ENCODE measurements at regions not wholly inside any gene's neighbourhood (a gene's known extent, or its start where the extent isn't known, plus 50 kb on each side); places are given as distances from the start of the nearest gene placed in this dataset.

DNA sequence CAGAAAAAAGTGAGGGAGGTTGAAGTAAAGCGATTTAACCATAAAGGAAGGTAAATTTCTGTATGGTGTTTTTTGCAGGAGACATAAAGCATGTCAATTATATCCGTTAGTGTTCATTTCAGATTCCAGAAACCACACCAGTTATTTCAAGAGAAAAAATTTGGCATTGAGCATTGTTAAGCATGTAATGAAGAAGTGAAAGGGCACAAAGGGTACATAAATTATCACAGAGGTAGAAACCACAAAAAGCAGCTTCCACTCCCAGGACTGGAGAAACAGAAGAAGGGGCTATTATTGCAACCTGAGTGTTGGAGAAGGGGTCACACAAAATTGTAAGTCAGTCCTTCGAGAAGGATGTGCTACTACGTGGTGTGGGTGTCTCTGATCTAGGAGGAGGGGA, 72.2 kb upstream of the DACH1 start:
- DNase-seq = no peak

DNA sequence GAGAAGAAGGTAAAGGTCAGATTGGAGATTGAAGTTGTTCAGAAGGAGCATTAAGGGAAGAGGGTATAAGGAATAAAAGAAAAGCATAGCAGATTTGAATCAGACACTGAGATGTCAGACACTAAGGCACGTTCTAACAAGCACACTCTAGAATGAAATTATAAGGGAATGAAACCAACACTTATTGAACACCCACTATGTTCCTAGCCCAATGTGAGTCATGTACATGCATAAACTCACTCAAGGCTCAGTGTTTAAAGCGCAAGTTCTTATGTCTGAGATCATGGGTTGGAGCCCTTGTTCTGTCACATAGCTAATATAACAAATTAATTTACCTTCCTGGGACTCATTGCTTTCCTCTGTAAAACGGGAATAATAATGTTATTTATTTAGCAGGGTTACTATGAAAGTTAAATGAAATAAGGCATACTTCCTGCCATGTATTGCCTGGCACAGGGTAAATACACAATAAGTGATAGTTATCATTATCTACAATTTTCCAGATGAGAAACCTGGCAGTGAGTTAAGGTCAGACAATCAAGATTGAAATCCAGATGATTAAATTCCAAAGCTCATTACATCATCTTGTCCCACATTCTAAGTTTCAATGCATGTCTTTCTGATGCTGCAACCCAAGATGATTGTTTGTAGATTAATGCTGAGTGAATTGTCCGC, 68.3 kb upstream of the DACH1 start:
- no peak for DNase-seq

DNA sequence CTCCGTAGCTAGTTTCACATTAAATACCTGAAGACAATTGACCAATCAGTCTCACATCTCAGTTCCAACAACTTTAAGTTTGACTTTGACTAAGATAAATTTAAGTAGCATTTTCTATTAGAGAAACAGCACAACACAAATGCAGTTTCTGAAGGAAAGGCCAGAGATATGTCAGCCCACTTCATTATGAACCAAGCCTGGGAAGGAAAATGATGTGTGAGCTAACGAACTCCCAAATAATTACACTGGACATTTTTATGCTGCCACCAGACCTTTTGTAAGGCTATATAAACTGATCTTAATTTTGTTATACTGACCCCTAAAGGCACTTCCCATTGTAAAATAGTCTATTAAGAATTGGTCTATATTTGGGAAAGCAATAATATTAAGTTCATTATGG, 57.9 kb upstream of the DACH1 start:
- no peak for DNase-seq

DNA sequence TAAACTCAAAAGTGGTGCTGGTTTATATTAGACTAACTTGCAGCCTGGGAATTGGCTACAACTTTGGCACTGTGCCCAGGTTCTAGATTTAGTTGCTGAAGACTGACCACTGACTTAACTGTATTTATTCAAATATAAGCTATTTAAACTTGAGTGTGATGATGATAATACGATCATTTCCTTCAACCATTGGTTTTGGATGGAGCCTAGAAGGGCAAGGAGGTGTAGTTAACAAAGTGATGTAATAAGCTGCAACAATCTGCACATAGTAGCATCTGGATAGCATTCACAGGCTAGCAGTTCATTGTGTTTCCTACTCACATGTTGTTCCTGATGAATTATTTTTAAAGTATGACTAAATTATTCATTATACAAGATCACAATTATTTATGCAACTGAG, 55.2 kb upstream of the DACH1 start:
- DNase-seq = no peak
